CD14-positive monocyte (primary cell): ENCODE measurements at regions not wholly inside any gene's neighbourhood (a gene's known extent, or its start where the extent isn't known, plus 50 kb on each side); places are given as distances from the start of the nearest gene placed in this dataset.

Source experiments
- DNase-seq, 3 donors: peaks; one replicate each; pipeline ENCODE4 v3.0.0-alpha.2; 2011 to 2022
- H2AFZ ChIP-seq: 2 replicates; pipeline ENCODE4 v1.6.0; 2012; ENCODE audit warnings: mild to moderate bottlenecking, low read depth, low read length, inconsistent platforms; ENCODE audit not compliant: insufficient read depth, poor library complexity, severe bottlenecking
- H3K27ac ChIP-seq, 2 donors: 1 replicate in 1 of 2; 2 replicates in 1 of 2; pipeline ENCODE4 v1.5.1; 2012 to 2013; ENCODE audit warnings: low read length in 2 of 2, control low read depth in 1 of 2, inconsistent platforms in 1 of 2, low read depth in 1 of 2, mild to moderate bottlenecking in 1 of 2
- H3K27me3 ChIP-seq, 2 donors: one replicate each; pipeline versions ENCODE4 v1.6.0 to v1.6.1; 2011 to 2013; ENCODE audit warnings: low read length in 2 of 2; ENCODE audit not compliant: control insufficient read depth in 2 of 2, insufficient read depth in 2 of 2
- H3K36me3 ChIP-seq, 2 donors: replicated peaks in 1 of 2; 1 replicate in 1 of 2; 2 replicates in 1 of 2; pipeline versions ENCODE4 v1.5.1 to v1.6.1; 2012 to 2013; ENCODE audit warnings: low read length in 2 of 2, control low read depth in 1 of 2, inconsistent platforms in 1 of 2, mild to moderate bottlenecking in 1 of 2; ENCODE audit not compliant: insufficient read depth in 2 of 2, control insufficient read depth in 1 of 2
- H3K4me1 ChIP-seq, 2 donors: 1 replicate in 1 of 2; 2 replicates in 1 of 2; pipeline versions ENCODE4 v1.5.1 to v1.6.1; 2012 to 2013; ENCODE audit warnings: low read length in 2 of 2, control low read depth in 1 of 2, inconsistent platforms in 1 of 2, mild to moderate bottlenecking in 1 of 2, moderate library complexity in 1 of 2; ENCODE audit not compliant: insufficient read depth in 2 of 2, control insufficient read depth in 1 of 2
- H3K4me2 ChIP-seq: replicated peaks from 2 replicates; pipeline ENCODE3; 2012; ENCODE audit warnings: low read length, moderate library complexity, mild to moderate bottlenecking; ENCODE audit not compliant: poor library complexity, severe bottlenecking; ENCODE audit errors: extremely low read depth
- H3K4me3 ChIP-seq, 3 experiments: fragments of 200-600 bp in 1 of 3; sonication (generic) in 1 of 3; replicated peaks in 1 of 3; 1 replicate in 2 of 3; 2 replicates in 1 of 3; pipeline ENCODE4 v1.5.1; 2011 to 2013; ENCODE audit warnings: low read length in 3 of 3, mild to moderate bottlenecking in 3 of 3, control low read depth in 2 of 3, low read depth in 2 of 3, inconsistent platforms in 1 of 3, moderate library complexity in 1 of 3
- H3K79me2 ChIP-seq: 2 replicates; pipeline ENCODE4 v1.6.0; 2012; ENCODE audit warnings: mild to moderate bottlenecking, control low read depth, inconsistent platforms, low read length, moderate library complexity; ENCODE audit not compliant: insufficient read depth
- H3K9ac ChIP-seq: 2 replicates; pipeline ENCODE4 v1.6.0; 2017; ENCODE audit warnings: low read length, mild to moderate bottlenecking; ENCODE audit not compliant: insufficient read depth, poor library complexity, severe bottlenecking
- H3K9me3 ChIP-seq, 2 donors: replicated peaks in 1 of 2; 1 replicate in 1 of 2; 2 replicates in 1 of 2; pipeline versions ENCODE4 v1.5.1 to v1.6.1; 2012 to 2013; ENCODE audit warnings: low read length in 2 of 2, control low read depth in 1 of 2; ENCODE audit not compliant: control insufficient read depth in 1 of 2, insufficient read depth in 1 of 2
- H4K20me1 ChIP-seq: 2 replicates; pipeline ENCODE4 v1.6.0; 2012; ENCODE audit warnings: mild to moderate bottlenecking, low read length, control low read depth, moderate library complexity; ENCODE audit not compliant: insufficient read depth
- H3K27ac Mint-ChIP-seq, 7 donors: one replicate each; pipeline ENCODE4 v1.8.0; 2020; ENCODE audit warnings: mild to moderate bottlenecking in 7 of 7, mixed read lengths in 7 of 7, moderate library complexity in 6 of 7, inconsistent platforms in 2 of 7
- H3K27me3 Mint-ChIP-seq, 3 donors: one replicate each; pipeline ENCODE4 v1.8.0; 2021 to 2022; ENCODE audit warnings: low read depth in 3 of 3, mild to moderate bottlenecking in 3 of 3, mixed read lengths in 3 of 3, moderate library complexity in 3 of 3, inconsistent platforms in 1 of 3
- H3K36me3 Mint-ChIP-seq, 2 donors: one replicate each; pipeline ENCODE4 v1.8.0; 2020; ENCODE audit warnings: mixed read lengths in 2 of 2, inconsistent platforms in 1 of 2, mild to moderate bottlenecking in 1 of 2
- H3K4me1 Mint-ChIP-seq: one replicate; pipeline ENCODE4 v1.8.0; 2020; ENCODE audit warnings: mild to moderate bottlenecking, mixed read lengths
- H3K4me3 Mint-ChIP-seq, 2 donors: one replicate each; pipeline ENCODE4 v1.8.0; 2020; ENCODE audit warnings: mild to moderate bottlenecking in 2 of 2, mixed read lengths in 2 of 2, moderate library complexity in 1 of 2
- H3K9me3 Mint-ChIP-seq, 7 donors: one replicate each; pipeline ENCODE4 v1.8.0; 2020 to 2022; ENCODE audit warnings: mixed read lengths in 7 of 7, mild to moderate bottlenecking in 6 of 7, moderate library complexity in 6 of 7, inconsistent platforms in 2 of 7
- WGBS: methylation state at CpG from one replicate; pipeline ENCODE4 v1.1.5; 2013; ENCODE audit warnings: missing lambda C conversion rate; ENCODE audit not compliant: insufficient coverage; 5-methylcytosine and 5-hydroxymethylcytosine counted together
- intact Hi-C, 2 donors: fragments of 100-400 bp; cut with micrococcal nuclease; formaldehyde crosslinking; loops; one replicate each; pipeline versions ENCODE4 v1.15.0 to v1.15.1; 2023
- TF ChIP-seq, protein P1 (sequence below): fragments of 200-600 bp; IDR thresholded peaks from one replicate; pipeline ENCODE4 v1.8.0; 2022; ENCODE audit warnings: antibody characterized with exemption, mild to moderate bottlenecking

DNA sequence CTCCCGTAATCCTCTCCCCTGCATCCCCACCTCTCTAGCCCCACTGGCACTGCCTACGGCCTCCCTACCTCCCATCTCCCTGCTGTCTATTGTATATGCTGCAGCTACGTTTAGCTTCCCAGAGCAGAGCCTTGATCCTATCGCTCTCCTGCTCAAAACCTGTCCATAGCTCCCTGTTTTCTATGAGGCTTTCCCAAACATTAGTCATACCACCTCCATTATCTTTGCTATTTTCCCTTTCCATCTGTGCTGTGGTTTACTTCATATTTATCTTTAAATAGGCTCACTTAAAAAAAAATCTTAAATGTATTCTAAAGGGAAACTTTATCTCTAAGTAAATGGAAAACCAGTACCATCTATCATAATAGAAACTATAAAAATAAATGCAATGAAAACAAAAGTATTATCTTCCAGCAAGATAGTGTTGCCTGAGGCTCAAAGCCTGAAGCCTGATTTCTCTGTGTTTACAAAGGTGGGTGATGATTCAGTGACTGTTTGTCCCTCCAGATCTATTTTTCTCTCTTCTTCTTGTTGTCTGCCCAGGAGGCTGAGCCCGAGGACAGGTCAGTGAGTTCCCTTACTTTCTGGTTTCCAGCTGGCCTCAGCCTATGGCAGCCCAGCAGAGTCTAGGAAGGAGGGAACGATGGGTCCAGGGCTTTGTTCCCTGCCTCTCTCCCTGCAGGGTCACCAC, 397.1 kb upstream of the CFAP20DC start:
- Histone ChIP-seq H3K36me3 (no peaks in the 10 kb centered on the region), H4K20me1 (no peaks in the 10 kb centered on the region), H3K27me3 (no peaks in the 10 kb centered on the region), H2AFZ (no peak overlapping the region), H3K4me1 (peaks cover 5 to 9% of the 10 kb centered on the region in 2 donors), H3K4me2 (no peak overlapping the region), H3K9ac (no peak overlapping the region), H3K9me3 (no peaks in the 10 kb centered on the region), H3K79me2 (no peaks in the 10 kb centered on the region), H3K4me3 (no peak overlapping the region), H3K27ac (no peak overlapping the region)
- H3K36me3 Mint-ChIP-seq = no peaks in the 10 kb centered on the region
- no peak for DNase-seq
- 93% methylated on average over 4 of the region's 6 CpGs for WGBS
- TF ChIP-seq, protein P1, sequence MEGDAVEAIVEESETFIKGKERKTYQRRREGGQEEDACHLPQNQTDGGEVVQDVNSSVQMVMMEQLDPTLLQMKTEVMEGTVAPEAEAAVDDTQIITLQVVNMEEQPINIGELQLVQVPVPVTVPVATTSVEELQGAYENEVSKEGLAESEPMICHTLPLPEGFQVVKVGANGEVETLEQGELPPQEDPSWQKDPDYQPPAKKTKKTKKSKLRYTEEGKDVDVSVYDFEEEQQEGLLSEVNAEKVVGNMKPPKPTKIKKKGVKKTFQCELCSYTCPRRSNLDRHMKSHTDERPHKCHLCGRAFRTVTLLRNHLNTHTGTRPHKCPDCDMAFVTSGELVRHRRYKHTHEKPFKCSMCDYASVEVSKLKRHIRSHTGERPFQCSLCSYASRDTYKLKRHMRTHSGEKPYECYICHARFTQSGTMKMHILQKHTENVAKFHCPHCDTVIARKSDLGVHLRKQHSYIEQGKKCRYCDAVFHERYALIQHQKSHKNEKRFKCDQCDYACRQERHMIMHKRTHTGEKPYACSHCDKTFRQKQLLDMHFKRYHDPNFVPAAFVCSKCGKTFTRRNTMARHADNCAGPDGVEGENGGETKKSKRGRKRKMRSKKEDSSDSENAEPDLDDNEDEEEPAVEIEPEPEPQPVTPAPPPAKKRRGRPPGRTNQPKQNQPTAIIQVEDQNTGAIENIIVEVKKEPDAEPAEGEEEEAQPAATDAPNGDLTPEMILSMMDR = no peak
- peaks cover 2 to 9% (median 3%) of the 10 kb centered on the region in 3 donors for H3K27me3 Mint-ChIP-seq
- intact Hi-C loops = no loop called here
- H3K27ac Mint-ChIP-seq = no peak overlapping the region
- H3K4me1 Mint-ChIP-seq = peaks cover 12% of the 10 kb centered on the region
- H3K9me3 Mint-ChIP-seq = peaks cover 0 to 2% (median 0%) of the 10 kb centered on the region in 7 donors
- no peak overlapping the region for H3K4me3 Mint-ChIP-seq

DNA sequence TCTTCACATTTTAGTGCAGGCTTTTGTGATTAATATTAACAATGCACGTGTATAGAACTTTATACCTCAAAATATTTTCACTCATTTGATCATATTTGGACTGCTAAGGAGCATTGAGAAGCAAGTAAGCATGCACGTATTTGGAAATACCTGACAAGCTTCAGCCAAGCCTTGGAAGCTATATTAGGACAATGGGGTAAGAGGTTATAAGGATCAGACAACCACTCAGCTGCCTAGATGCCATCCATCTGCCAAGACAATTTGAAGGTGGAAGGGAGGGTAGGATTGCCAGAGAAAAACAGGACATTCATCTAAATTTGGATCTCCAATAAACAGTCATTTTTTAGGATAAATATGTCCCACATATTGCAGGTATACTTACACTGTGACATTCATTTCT, 394.9 kb upstream of the CFAP20DC start:
- no peak overlapping the region for H3K27ac Mint-ChIP-seq
- no peaks in the 10 kb centered on the region for H3K9me3 ChIP-seq
- no peak overlapping the region for H3K4me3 Mint-ChIP-seq
- H3K4me2 ChIP-seq = no peak overlapping the region
- no peak overlapping the region for H3K27ac ChIP-seq
- H3K9me3 Mint-ChIP-seq = peaks cover 0 to 2% (median 0%) of the 10 kb centered on the region in 7 donors
- no peaks in the 10 kb centered on the region for H3K36me3 Mint-ChIP-seq
- H3K4me3 ChIP-seq = no peak overlapping the region
- no peak overlapping the region for H2AFZ ChIP-seq
- intact Hi-C loops = no loop called here
- H3K4me1 ChIP-seq = no peaks in the 10 kb centered on the region
- H3K36me3 ChIP-seq = no peaks in the 10 kb centered on the region
- no CpG with 5 or more reads among the region's 2 CpGs for WGBS
- H3K79me2 ChIP-seq = no peaks in the 10 kb centered on the region
- H3K27me3 Mint-ChIP-seq = peaks cover 3 to 4% (median 3%) of the 10 kb centered on the region in 3 donors
- H3K27me3 ChIP-seq = no peaks in the 10 kb centered on the region
- DNase-seq = no peak
- H3K4me1 Mint-ChIP-seq = peaks cover 2% of the 10 kb centered on the region
- H3K9ac ChIP-seq = no peak overlapping the region
- H4K20me1 ChIP-seq = no peaks in the 10 kb centered on the region
- TF ChIP-seq, protein P1 = no peak
